ENCODE measurements at regions not wholly inside any gene's neighbourhood (a gene's known extent, or its start where the extent isn't known, plus 50 kb on each side); places are given as distances from the start of the nearest gene placed in this dataset.

GRCh38 chr6:43904311-43905123, 134.5 kb downstream of the VEGFA start:
- Histone ChIP-seq H3K27me3 (ENCODE audit: insufficient read depth in 3 of 3, low read length in 2 of 3) (no peaks in the 10 kb centered on the region), H3K27ac (no peak overlapping the region), H3K4me3 (no peak overlapping the region), H3K36me3 (ENCODE audit: insufficient read depth in 1 of 2, low read depth in 1 of 2) (no peaks in the 10 kb centered on the region), H3K9me3 (no peaks in the 10 kb centered on the region), H3K4me1 (no peaks in the 10 kb centered on the region)
- ATAC-seq (no peak), DNase-seq (peak in 1 of 2 donors; percentile 5)
- TF ChIP-seq, protein P1, sequence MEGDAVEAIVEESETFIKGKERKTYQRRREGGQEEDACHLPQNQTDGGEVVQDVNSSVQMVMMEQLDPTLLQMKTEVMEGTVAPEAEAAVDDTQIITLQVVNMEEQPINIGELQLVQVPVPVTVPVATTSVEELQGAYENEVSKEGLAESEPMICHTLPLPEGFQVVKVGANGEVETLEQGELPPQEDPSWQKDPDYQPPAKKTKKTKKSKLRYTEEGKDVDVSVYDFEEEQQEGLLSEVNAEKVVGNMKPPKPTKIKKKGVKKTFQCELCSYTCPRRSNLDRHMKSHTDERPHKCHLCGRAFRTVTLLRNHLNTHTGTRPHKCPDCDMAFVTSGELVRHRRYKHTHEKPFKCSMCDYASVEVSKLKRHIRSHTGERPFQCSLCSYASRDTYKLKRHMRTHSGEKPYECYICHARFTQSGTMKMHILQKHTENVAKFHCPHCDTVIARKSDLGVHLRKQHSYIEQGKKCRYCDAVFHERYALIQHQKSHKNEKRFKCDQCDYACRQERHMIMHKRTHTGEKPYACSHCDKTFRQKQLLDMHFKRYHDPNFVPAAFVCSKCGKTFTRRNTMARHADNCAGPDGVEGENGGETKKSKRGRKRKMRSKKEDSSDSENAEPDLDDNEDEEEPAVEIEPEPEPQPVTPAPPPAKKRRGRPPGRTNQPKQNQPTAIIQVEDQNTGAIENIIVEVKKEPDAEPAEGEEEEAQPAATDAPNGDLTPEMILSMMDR (IDR thresholded peaks at IDR 0.05) = no peak
- intact Hi-C loops (cut with DNase I) = no loop called here
- 69 to 81% (median 79%) methylated on average over 6 of the region's 6 CpGs for WGBS, 3 donors

DNA sequence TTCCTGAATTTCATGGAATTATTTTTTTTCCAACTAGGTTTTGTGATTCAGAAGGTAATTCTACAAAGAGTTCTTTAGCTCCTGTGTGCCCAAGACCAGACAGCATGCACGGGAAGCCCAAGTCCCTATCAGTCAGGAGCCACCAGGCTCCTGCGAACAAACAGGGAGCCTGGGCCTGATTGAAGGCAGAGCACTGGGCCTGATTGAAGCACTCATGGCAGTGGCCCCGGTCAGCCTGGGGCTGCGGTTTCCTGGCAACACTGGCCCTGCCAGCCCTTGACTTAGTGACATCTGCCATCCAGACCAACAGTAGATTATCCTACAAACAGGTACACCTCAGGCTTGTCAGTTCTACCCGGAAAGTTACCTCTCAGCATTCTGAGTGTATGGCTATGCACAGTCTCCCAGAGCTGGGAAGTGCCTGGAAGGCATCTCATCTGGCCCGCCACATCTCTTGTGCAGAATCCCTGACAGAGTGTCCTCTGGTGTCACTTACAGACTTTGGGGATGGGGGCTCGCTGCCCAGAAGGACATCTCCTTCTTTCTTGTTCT, 133.8 kb downstream of the VEGFA start:
- Histone ChIP-seq H3K9me3 (no peaks in the 10 kb centered on the region), H3K4me1 (no peaks in the 10 kb centered on the region), H3K4me3 (no peak overlapping the region), H3K27ac (no peak overlapping the region), H3K36me3 (ENCODE audit: insufficient read depth in 1 of 2, low read depth in 1 of 2) (no peaks in the 10 kb centered on the region), H3K27me3 (ENCODE audit: insufficient read depth in 3 of 3, low read length in 2 of 3) (no peaks in the 10 kb centered on the region)
- 91 to 94% (median 92%) methylated on average over 7 of the region's 7 CpGs for WGBS, 3 donors
- ATAC-seq = no peak
- peak in 1 of 2 donors; percentile 23 for DNase-seq
- intact Hi-C loops (cut with DNase I) = no loop called here
- TF ChIP-seq, protein P1 (IDR thresholded peaks at IDR 0.05) = no peak

- Histone ChIP-seq H3K27me3 (ENCODE audit: insufficient read depth in 3 of 3, low read length in 2 of 3) (no peaks in the 10 kb centered on the region), H3K9me3 (no peaks in the 10 kb centered on the region), H3K36me3 (ENCODE audit: insufficient read depth in 1 of 2, low read depth in 1 of 2) (no peaks in the 10 kb centered on the region), H3K27ac (no peak overlapping the region), H3K4me1 (no peaks in the 10 kb centered on the region), H3K4me3 (no peak overlapping the region)
- intact Hi-C loops (cut with DNase I) = no loop called here
- 74 to 88% (median 83%) methylated on average over 4 of the region's 4 CpGs for WGBS, 3 donors
- ATAC-seq (no peak), DNase-seq (peak in 1 of 2 donors; percentile 10)
- TF ChIP-seq, protein P1 (IDR thresholded peaks at IDR 0.05) = no peak
Measured at GRCh38 chr6:43901733-43902230, 131.8 kb downstream of the VEGFA start.

DNA sequence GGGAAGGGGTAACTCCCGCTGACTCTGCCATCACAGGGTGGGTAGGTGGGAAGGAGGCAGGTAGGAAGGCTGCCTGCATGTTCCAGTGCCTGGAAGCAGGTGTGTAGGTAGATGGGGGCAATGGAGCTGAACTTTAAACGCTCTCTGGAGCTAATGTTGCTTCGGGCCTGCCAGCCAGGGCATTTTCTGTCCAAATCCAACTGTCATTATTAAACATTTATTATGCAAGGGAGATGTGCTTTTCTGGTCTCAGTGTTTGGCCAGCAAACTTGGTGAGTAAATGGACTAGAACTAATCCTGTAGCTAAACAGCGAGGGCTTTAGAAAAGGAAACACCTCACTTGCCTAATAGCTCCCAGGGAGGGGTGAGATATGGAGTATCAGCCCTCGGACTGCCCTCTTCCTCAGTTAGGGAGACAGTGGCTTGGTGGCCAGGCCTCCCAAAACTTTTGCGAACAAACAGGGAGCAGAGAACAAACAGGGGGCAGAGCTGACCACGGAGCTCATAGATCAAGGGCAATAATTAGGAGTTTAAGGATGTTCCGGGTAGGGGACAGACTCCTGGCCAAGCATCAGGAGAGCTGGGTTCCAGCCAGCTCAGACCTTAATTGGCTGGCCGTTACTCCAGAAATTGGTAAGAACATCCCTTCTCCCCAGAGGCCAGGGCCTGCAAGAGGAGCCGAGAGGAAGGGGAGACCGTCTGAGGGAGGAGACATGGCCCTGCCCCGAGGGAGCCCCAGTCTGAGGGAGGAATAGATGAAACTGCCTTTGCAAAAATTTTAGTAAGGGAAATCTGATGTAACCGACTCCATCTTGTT, 131.1 kb downstream of the VEGFA start:
- Histone ChIP-seq H3K4me1 (no peaks in the 10 kb centered on the region), H3K36me3 (ENCODE audit: insufficient read depth in 1 of 2, low read depth in 1 of 2) (no peaks in the 10 kb centered on the region), H3K9me3 (no peaks in the 10 kb centered on the region), H3K27ac (no peak overlapping the region), H3K27me3 (ENCODE audit: insufficient read depth in 3 of 3, low read length in 2 of 3) (no peaks in the 10 kb centered on the region), H3K4me3 (no peak overlapping the region)
- peak in 3 of 4 donors; percentile 52 to 84 (median 71) for ATAC-seq
- intact Hi-C loops (cut with DNase I) = no loop called here
- 52 to 73% (median 56%) methylated on average over 13 of the region's 13 CpGs for WGBS, 3 donors
- TF ChIP-seq, protein P1 (IDR thresholded peaks at IDR 0.05) = no peak
- peak in 1 of 2 donors; percentile 77 for DNase-seq
